Right lobe of liver (tissue), 4 donors: ENCODE measurements at regions not wholly inside any gene's neighbourhood (a gene's known extent, or its start where the extent isn't known, plus 50 kb on each side); places are given as distances from the start of the nearest gene placed in this dataset.

Experiments
- POLR2A ChIP-seq: fragments of 450-650 bp; IDR thresholded peaks from one replicate; pipeline ENCODE4 v1.6.1; 2017; ENCODE audit warnings: antibody characterized with exemption, mild to moderate bottlenecking
- TF ChIP-seq, protein P1 (sequence below), 4 donors: fragments of 200-600 bp in 3 of 4; fragments of 450-650 bp in 1 of 4; IDR thresholded peaks; one replicate each; pipeline versions ENCODE4 v1.5.1 to v1.8.0; 2016 to 2022; ENCODE audit warnings: antibody characterized with exemption in 4 of 4, mild to moderate bottlenecking in 2 of 4
- donor health status: DM: no; HTN: no; CAD: no.
- donor health status: DM: no; HTN: no; CAD: no.
- donor health status: DM: no; HTN: yes; CAD: no.

DNA sequence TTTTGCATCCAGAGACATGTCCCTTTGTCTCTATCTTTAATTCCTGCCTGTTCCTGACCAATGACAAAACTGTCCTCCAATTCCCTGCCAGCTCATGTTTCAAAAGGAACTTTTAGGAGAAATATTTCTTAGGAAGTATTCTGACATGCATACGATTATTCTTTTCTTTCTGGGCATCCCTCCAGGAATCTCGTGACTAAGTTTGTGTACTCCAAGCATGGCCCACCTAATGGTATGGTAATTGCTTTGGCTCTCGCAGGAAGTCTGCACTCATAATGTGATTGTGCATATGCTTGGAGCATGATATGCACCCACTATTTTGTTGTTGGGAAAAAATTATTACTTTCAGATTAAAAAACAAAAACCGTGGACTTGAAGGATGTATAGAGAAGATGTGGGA lies 256.4 kb downstream of the PRDM2 start:
- TF ChIP-seq, protein P1, sequence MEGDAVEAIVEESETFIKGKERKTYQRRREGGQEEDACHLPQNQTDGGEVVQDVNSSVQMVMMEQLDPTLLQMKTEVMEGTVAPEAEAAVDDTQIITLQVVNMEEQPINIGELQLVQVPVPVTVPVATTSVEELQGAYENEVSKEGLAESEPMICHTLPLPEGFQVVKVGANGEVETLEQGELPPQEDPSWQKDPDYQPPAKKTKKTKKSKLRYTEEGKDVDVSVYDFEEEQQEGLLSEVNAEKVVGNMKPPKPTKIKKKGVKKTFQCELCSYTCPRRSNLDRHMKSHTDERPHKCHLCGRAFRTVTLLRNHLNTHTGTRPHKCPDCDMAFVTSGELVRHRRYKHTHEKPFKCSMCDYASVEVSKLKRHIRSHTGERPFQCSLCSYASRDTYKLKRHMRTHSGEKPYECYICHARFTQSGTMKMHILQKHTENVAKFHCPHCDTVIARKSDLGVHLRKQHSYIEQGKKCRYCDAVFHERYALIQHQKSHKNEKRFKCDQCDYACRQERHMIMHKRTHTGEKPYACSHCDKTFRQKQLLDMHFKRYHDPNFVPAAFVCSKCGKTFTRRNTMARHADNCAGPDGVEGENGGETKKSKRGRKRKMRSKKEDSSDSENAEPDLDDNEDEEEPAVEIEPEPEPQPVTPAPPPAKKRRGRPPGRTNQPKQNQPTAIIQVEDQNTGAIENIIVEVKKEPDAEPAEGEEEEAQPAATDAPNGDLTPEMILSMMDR (IDR thresholded peaks at IDR 0.05), result no peak
- no peak for TF ChIP-seq POLR2A
